Liver (tissue), 7 donors: ENCODE measurements at regions not wholly inside any gene's neighbourhood (a gene's known extent, or its start where the extent isn't known, plus 50 kb on each side); places are given as distances from the start of the nearest gene placed in this dataset.
A peak's percentile ranks its signal among the peaks of the same experiment; 100 is the strongest.

Experiments
- DNase-seq: peaks from one replicate; pipeline ENCODE4 v3.0.0-alpha.2; 2017; ENCODE audit warnings: low spot score
- H3K27ac ChIP-seq, 2 donors: one replicate each; pipeline ENCODE4 v1.7.0; 2013; ENCODE audit warnings: inconsistent platforms in 2 of 2, low read length in 2 of 2, control low read depth in 1 of 2, low read depth in 1 of 2, mild to moderate bottlenecking in 1 of 2
- H3K27me3 ChIP-seq, 4 donors: one replicate each; pipeline versions ENCODE4 v1.6.1 to v1.7.0; 2013; ENCODE audit warnings: low read length in 3 of 4, inconsistent platforms in 1 of 4, mild to moderate bottlenecking in 1 of 4, moderate library complexity in 1 of 4; ENCODE audit not compliant: control insufficient read depth in 4 of 4, insufficient read depth in 4 of 4
- H3K36me3 ChIP-seq, 4 donors: one replicate each; pipeline versions ENCODE4 v1.6.1 to v1.7.0; 2013; ENCODE audit warnings: low read length in 3 of 4, mild to moderate bottlenecking in 3 of 4, low read depth in 1 of 4, moderate library complexity in 1 of 4; ENCODE audit not compliant: control insufficient read depth in 4 of 4, insufficient read depth in 3 of 4
- H3K4me1 ChIP-seq, 4 donors: one replicate each; pipeline versions ENCODE4 v1.6.1 to v1.7.0; 2013; ENCODE audit warnings: low read length in 3 of 4, mild to moderate bottlenecking in 3 of 4, moderate library complexity in 1 of 4; ENCODE audit not compliant: control insufficient read depth in 4 of 4, insufficient read depth in 4 of 4
- H3K4me3 ChIP-seq, 3 donors: one replicate each; pipeline versions ENCODE4 v1.6.1 to v1.7.0; 2013; ENCODE audit warnings: low read length in 3 of 3, control low read depth in 1 of 3, low read depth in 1 of 3, mild to moderate bottlenecking in 1 of 3
- H3K9ac ChIP-seq, 2 donors: one replicate each; pipeline ENCODE4 v1.7.0; 2013; ENCODE audit warnings: low read length in 2 of 2, mild to moderate bottlenecking in 2 of 2, moderate library complexity in 2 of 2, control low read depth in 1 of 2, low read depth in 1 of 2
- H3K9me3 ChIP-seq, 4 donors: one replicate each; pipeline versions ENCODE4 v1.6.1 to v1.7.0; 2013; ENCODE audit warnings: low read length in 3 of 4; ENCODE audit not compliant: control insufficient read depth in 4 of 4
- EGR1 ChIP-seq, 2 donors: IDR thresholded peaks; 2 replicates each; pipeline ENCODE4 v1.6.1; 2016 to 2018; ENCODE audit warnings: antibody characterized with exemption in 2 of 2, low read depth in 2 of 2
- GABPA ChIP-seq, 2 donors: IDR thresholded peaks in 1 of 2; conservative IDR thresholded peaks in 1 of 2; 2 replicates each; pipeline ENCODE4 v1.6.1; 2016; ENCODE audit warnings: antibody characterized with exemption in 2 of 2, mild to moderate bottlenecking in 1 of 2, moderate library complexity in 1 of 2
- HNF4G ChIP-seq: IDR thresholded peaks from 2 replicates; pipeline ENCODE4 v1.6.1; 2016; ENCODE audit warnings: antibody characterized with exemption
- JUND ChIP-seq, 2 donors: IDR thresholded peaks; 2 replicates each; pipeline ENCODE4 v1.6.1; 2016; ENCODE audit warnings: antibody characterized with exemption in 2 of 2
- MAX ChIP-seq: IDR thresholded peaks from 2 replicates; pipeline ENCODE4 v1.6.1; 2016; ENCODE audit warnings: antibody characterized with exemption
- NR2F2 ChIP-seq: IDR thresholded peaks from 2 replicates; pipeline ENCODE4 v1.6.1; 2016; ENCODE audit warnings: antibody characterized with exemption
- RAD21 ChIP-seq, 2 donors: IDR thresholded peaks; 2 replicates each; pipeline ENCODE4 v1.6.1; 2016; ENCODE audit warnings: antibody characterized with exemption in 2 of 2, mild to moderate bottlenecking in 2 of 2
- REST ChIP-seq: IDR thresholded peaks from 2 replicates; pipeline ENCODE4 v1.6.1; 2016; ENCODE audit warnings: antibody characterized with exemption, mild to moderate bottlenecking
- TAF1 ChIP-seq: conservative IDR thresholded peaks from 2 replicates; pipeline ENCODE4 v1.6.1; 2016; ENCODE audit warnings: antibody characterized with exemption, mild to moderate bottlenecking
- ZBTB33 ChIP-seq: IDR thresholded peaks from 2 replicates; pipeline ENCODE4 v1.6.1; 2016; ENCODE audit warnings: antibody characterized with exemption
- WGBS: extraction: QIAGEN DNeasy Blood & Tissue Kit; methylation state at CpG from one replicate; pipeline ENCODE4 v1.1.7; 2013; 5-methylcytosine and 5-hydroxymethylcytosine counted together
- TF ChIP-seq, protein P1 (sequence below): IDR thresholded peaks from 2 replicates; pipeline ENCODE4 v1.6.1; 2016; ENCODE audit warnings: antibody characterized with exemption
- donor health status: healthy.
- donor health status: healthy.
- donor health status: healthy.
- donor health status: healthy.

DNA sequence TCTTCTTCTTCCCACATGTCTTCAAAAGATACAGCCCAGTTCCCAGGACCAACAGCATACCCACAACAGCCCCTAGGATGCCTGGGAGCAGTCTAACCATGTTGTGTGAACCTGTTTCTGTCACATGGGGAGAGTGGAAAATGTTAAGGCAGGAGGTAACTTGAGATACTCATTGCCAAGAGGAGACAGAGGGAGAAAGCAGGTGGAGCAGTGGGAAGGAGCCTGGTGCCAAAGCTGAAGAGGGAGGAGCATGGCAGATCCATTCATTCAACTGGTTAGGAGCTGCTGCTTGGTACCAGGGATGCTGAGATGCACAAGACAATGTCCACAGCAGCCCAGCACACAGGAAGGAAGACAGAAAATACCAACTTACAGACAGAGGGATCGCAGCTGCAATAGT is 149.8 kb upstream of the ETV3 start:
- Histone ChIP-seq H3K27me3 (peaks cover 0 to 2% (median 0%) of the 10 kb centered on the region in 4 donors), H3K9ac (no peak overlapping the region), H3K36me3 (no peaks in the 10 kb centered on the region), H3K4me3 (no peak overlapping the region), H3K9me3 (no peaks in the 10 kb centered on the region), H3K4me1 (no peaks in the 10 kb centered on the region), H3K27ac (no peak overlapping the region)
- DNase-seq: no peak
- 91% methylated on average over 1 of the region's 1 CpG for WGBS
- TF ChIP-seq EGR1 (IDR thresholded peaks at IDR 0.05; ENCODE audit: low read depth in 2 of 2) (no peak), NR2F2 (no peak), TAF1 (no peak), JUND (IDR thresholded peaks at IDR 0.05) (no peak), REST (no peak), HNF4G (no peak), GABPA (IDR thresholded peaks at IDR 0.05 in 1 of 2, conservative IDR thresholded peaks at IDR 0.05 in 1 of 2) (no peak), ZBTB33 (no peak)
- TF ChIP-seq, protein P1, sequence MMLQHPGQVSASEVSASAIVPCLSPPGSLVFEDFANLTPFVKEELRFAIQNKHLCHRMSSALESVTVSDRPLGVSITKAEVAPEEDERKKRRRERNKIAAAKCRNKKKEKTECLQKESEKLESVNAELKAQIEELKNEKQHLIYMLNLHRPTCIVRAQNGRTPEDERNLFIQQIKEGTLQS: no peak

DNA sequence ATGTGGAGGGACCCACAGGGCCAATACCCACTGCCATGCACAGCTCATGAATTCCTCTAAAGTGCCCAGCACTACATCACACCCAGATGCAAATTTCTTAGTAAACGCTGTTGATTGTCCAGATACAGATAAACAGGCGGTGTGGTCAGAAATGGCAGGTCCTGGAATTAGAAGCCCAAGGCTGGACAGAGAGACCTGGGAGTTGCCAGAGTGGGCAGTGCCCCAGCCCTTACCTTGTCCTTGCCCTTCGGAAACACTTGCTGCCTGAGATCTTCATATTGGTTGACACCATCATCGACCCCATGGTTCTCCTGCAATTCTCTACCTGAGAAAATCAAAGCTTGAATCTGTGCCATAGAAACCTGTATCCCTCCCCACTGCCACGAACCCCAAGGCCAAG is 149.3 kb upstream of the ETV3 start:
- Histone ChIP-seq H3K4me3 (no peak overlapping the region), H3K27me3 (peaks cover 0 to 2% (median 0%) of the 10 kb centered on the region in 4 donors), H3K9me3 (no peaks in the 10 kb centered on the region), H3K9ac (no peak overlapping the region), H3K4me1 (no peaks in the 10 kb centered on the region), H3K27ac (no peak overlapping the region), H3K36me3 (no peaks in the 10 kb centered on the region)
- peak; percentile 8 for DNase-seq
- TF ChIP-seq RAD21 (IDR thresholded peaks at IDR 0.05) (no peak), JUND (IDR thresholded peaks at IDR 0.05) (no peak), MAX (no peak), HNF4G (no peak), REST (no peak), TAF1 (no peak), ZBTB33 (no peak)
- TF ChIP-seq, protein P1: no peak
- WGBS: 76% methylated on average over 5 of the region's 5 CpGs
